ENCODE measurements at regions not wholly inside any gene's neighbourhood (a gene's known extent, or its start where the extent isn't known, plus 50 kb on each side); places are given as distances from the start of the nearest gene placed in this dataset.
A peak's percentile ranks its signal among the peaks of the same experiment; 100 is the strongest.
"Not testable (repeated sequence)": the region's sequence is repeated elsewhere in the genome, so short reads cannot be mapped to it uniquely, and the experiment has no call there.

GRCh38 chr4:56575820-56576429, 70.3 kb downstream of the ARL9 start:
- DNase-seq (ENCODE audit: low spot score): peak; percentile 53

- not testable (repeated sequence) for DNase-seq (ENCODE audit: low spot score)
These were observed 86.8 kb downstream of the ARL9 start for GRCh38 chr4:56592417-56592816.
